22Rv1 (cell line): ENCODE measurements at regions not wholly inside any gene's neighbourhood (a gene's known extent, or its start where the extent isn't known, plus 50 kb on each side); places are given as distances from the start of the nearest gene placed in this dataset.

Source experiments
- CTCF ChIP-seq: fragments of 450-650 bp; IDR thresholded peaks from 2 replicates; pipeline ENCODE4 v1.5.1; 2017; ENCODE audit warnings: mild to moderate bottlenecking
- ZFX ChIP-seq: fragments of 450-650 bp; IDR thresholded peaks from 2 replicates; pipeline ENCODE4 v1.6.1; 2017; ENCODE audit warnings: antibody characterized with exemption, borderline replicate concordance

- no peak for TF ChIP-seq CTCF
- no peak for TF ChIP-seq ZFX
Observed at GRCh38 chr12:92556141-92556540, 146.6 kb upstream of the PLEKHG7 start.
